ENCODE measurements at regions not wholly inside any gene's neighbourhood (a gene's known extent, or its start where the extent isn't known, plus 50 kb on each side); places are given as distances from the start of the nearest gene placed in this dataset.

GRCh38 chr10:33455029-33455428 is 120.6 kb upstream of the NRP1 start:
- Histone ChIP-seq H3K9me3 (ENCODE audit: control insufficient read depth in 1 of 2, low read length in 2 of 2) (no peaks in the 10 kb centered on the region), H3K36me3 (ENCODE audit: control insufficient read depth in 1 of 2, insufficient read depth in 2 of 2, low read length in 2 of 2) (no peaks in the 10 kb centered on the region), H3K4me3 (ENCODE audit: low read depth in 1 of 2, low read length in 2 of 2) (no peak overlapping the region), H3K27ac (ENCODE audit: low read depth, low read length) (no peak overlapping the region), H3K4me1 (ENCODE audit: control insufficient read depth in 1 of 2, insufficient read depth in 2 of 2, low read length in 2 of 2) (no peaks in the 10 kb centered on the region), H3K9ac (ENCODE audit: low read depth in 1 of 2, low read length in 2 of 2) (no peak overlapping the region), H3K27me3 (ENCODE audit: control insufficient read depth in 1 of 2, insufficient read depth in 2 of 2, low read length in 2 of 2) (no peaks in the 10 kb centered on the region)

- no peaks in the 10 kb centered on the region for H3K4me1 ChIP-seq (ENCODE audit: control insufficient read depth in 1 of 2, insufficient read depth in 2 of 2, low read length in 2 of 2)
- no peaks in the 10 kb centered on the region for H3K36me3 ChIP-seq (ENCODE audit: control insufficient read depth in 1 of 2, insufficient read depth in 2 of 2, low read length in 2 of 2)
- no peaks in the 10 kb centered on the region for H3K27me3 ChIP-seq (ENCODE audit: control insufficient read depth in 1 of 2, insufficient read depth in 2 of 2, low read length in 2 of 2)
- no peak overlapping the region for H3K27ac ChIP-seq (ENCODE audit: low read depth, low read length)
- no peaks in the 10 kb centered on the region for H3K9me3 ChIP-seq (ENCODE audit: control insufficient read depth in 1 of 2, low read length in 2 of 2)
- H3K9ac ChIP-seq (ENCODE audit: low read depth in 1 of 2, low read length in 2 of 2), result no peak overlapping the region
- H3K4me3 ChIP-seq (ENCODE audit: low read depth in 1 of 2, low read length in 2 of 2), result no peak overlapping the region
These were observed 120.1 kb upstream of the NRP1 start for GRCh38 chr10:33454554-33454953.

- no peak overlapping the region for H3K27ac ChIP-seq (ENCODE audit: low read depth, low read length)
- no peaks in the 10 kb centered on the region for H3K9me3 ChIP-seq (ENCODE audit: control insufficient read depth in 1 of 2, low read length in 2 of 2)
- H3K36me3 ChIP-seq (ENCODE audit: control insufficient read depth in 1 of 2, insufficient read depth in 2 of 2, low read length in 2 of 2), result no peaks in the 10 kb centered on the region
- no peak overlapping the region for H3K9ac ChIP-seq (ENCODE audit: low read depth in 1 of 2, low read length in 2 of 2)
- H3K27me3 ChIP-seq (ENCODE audit: control insufficient read depth in 1 of 2, insufficient read depth in 2 of 2, low read length in 2 of 2), result no peaks in the 10 kb centered on the region
- H3K4me1 ChIP-seq (ENCODE audit: control insufficient read depth in 1 of 2, insufficient read depth in 2 of 2, low read length in 2 of 2), result no peaks in the 10 kb centered on the region
- H3K4me3 ChIP-seq (ENCODE audit: low read depth in 1 of 2, low read length in 2 of 2), result no peak overlapping the region
These were observed 118.9 kb upstream of the NRP1 start for GRCh38 chr10:33453081-33454025.

- Histone ChIP-seq H3K27me3 (ENCODE audit: control insufficient read depth in 1 of 2, insufficient read depth in 2 of 2, low read length in 2 of 2) (no peaks in the 10 kb centered on the region), H3K4me3 (ENCODE audit: low read depth in 1 of 2, low read length in 2 of 2) (no peak overlapping the region), H3K36me3 (ENCODE audit: control insufficient read depth in 1 of 2, insufficient read depth in 2 of 2, low read length in 2 of 2) (no peaks in the 10 kb centered on the region), H3K9me3 (ENCODE audit: control insufficient read depth in 1 of 2, low read length in 2 of 2) (no peaks in the 10 kb centered on the region), H3K4me1 (ENCODE audit: control insufficient read depth in 1 of 2, insufficient read depth in 2 of 2, low read length in 2 of 2) (no peaks in the 10 kb centered on the region), H3K9ac (ENCODE audit: low read depth in 1 of 2, low read length in 2 of 2) (no peak overlapping the region), H3K27ac (ENCODE audit: low read depth, low read length) (no peak overlapping the region)
These were observed 114.1 kb upstream of the NRP1 start for GRCh38 chr10:33448421-33449140.

- H3K27ac ChIP-seq (ENCODE audit: low read depth, low read length), result no peak overlapping the region
- H3K4me1 ChIP-seq (ENCODE audit: control insufficient read depth in 1 of 2, insufficient read depth in 2 of 2, low read length in 2 of 2), result no peaks in the 10 kb centered on the region
- no peaks in the 10 kb centered on the region for H3K36me3 ChIP-seq (ENCODE audit: control insufficient read depth in 1 of 2, insufficient read depth in 2 of 2, low read length in 2 of 2)
These were observed 107.1 kb upstream of the NRP1 start for GRCh38 chr10:33441561-33441960.

GRCh38 chr10:33434933-33435332 is 100.5 kb upstream of the NRP1 start:
- Histone ChIP-seq H3K4me1 (ENCODE audit: control insufficient read depth in 1 of 2, insufficient read depth in 2 of 2, low read length in 2 of 2) (no peaks in the 10 kb centered on the region), H3K4me3 (ENCODE audit: low read depth in 1 of 2, low read length in 2 of 2) (no peak overlapping the region), H3K9ac (ENCODE audit: low read depth in 1 of 2, low read length in 2 of 2) (no peak overlapping the region), H3K9me3 (ENCODE audit: control insufficient read depth in 1 of 2, low read length in 2 of 2) (no peaks in the 10 kb centered on the region), H3K36me3 (ENCODE audit: control insufficient read depth in 1 of 2, insufficient read depth in 2 of 2, low read length in 2 of 2) (no peaks in the 10 kb centered on the region), H3K27me3 (ENCODE audit: control insufficient read depth in 1 of 2, insufficient read depth in 2 of 2, low read length in 2 of 2) (no peaks in the 10 kb centered on the region), H3K27ac (ENCODE audit: low read depth, low read length) (no peak overlapping the region)

More at GRCh38 chr10:33441561-33441960, 107.1 kb upstream of the NRP1 start:
- Histone ChIP-seq H3K27me3 (ENCODE audit: control insufficient read depth in 1 of 2, insufficient read depth in 2 of 2, low read length in 2 of 2) (no peaks in the 10 kb centered on the region), H3K4me3 (ENCODE audit: low read depth in 1 of 2, low read length in 2 of 2) (no peak overlapping the region), H3K9ac (ENCODE audit: low read depth in 1 of 2, low read length in 2 of 2) (no peak overlapping the region), H3K9me3 (ENCODE audit: control insufficient read depth in 1 of 2, low read length in 2 of 2) (no peaks in the 10 kb centered on the region)

GRCh38 chr10:33428682-33429081 is 94.2 kb upstream of the NRP1 start:
- Histone ChIP-seq H3K27me3 (ENCODE audit: control insufficient read depth in 1 of 2, insufficient read depth in 2 of 2, low read length in 2 of 2) (no peaks in the 10 kb centered on the region), H3K4me3 (ENCODE audit: low read depth in 1 of 2, low read length in 2 of 2) (no peak overlapping the region), H3K36me3 (ENCODE audit: control insufficient read depth in 1 of 2, insufficient read depth in 2 of 2, low read length in 2 of 2) (no peaks in the 10 kb centered on the region), H3K27ac (ENCODE audit: low read depth, low read length) (no peak overlapping the region), H3K9ac (ENCODE audit: low read depth in 1 of 2, low read length in 2 of 2) (no peak overlapping the region), H3K9me3 (ENCODE audit: control insufficient read depth in 1 of 2, low read length in 2 of 2) (no peaks in the 10 kb centered on the region), H3K4me1 (ENCODE audit: control insufficient read depth in 1 of 2, insufficient read depth in 2 of 2, low read length in 2 of 2) (no peaks in the 10 kb centered on the region)

- Histone ChIP-seq H3K36me3 (ENCODE audit: control insufficient read depth in 1 of 2, insufficient read depth in 2 of 2, low read length in 2 of 2) (no peaks in the 10 kb centered on the region), H3K27ac (ENCODE audit: low read depth, low read length) (no peak overlapping the region), H3K9me3 (ENCODE audit: control insufficient read depth in 1 of 2, low read length in 2 of 2) (no peaks in the 10 kb centered on the region), H3K4me3 (ENCODE audit: low read depth in 1 of 2, low read length in 2 of 2) (no peak overlapping the region), H3K9ac (ENCODE audit: low read depth in 1 of 2, low read length in 2 of 2) (no peak overlapping the region), H3K4me1 (ENCODE audit: control insufficient read depth in 1 of 2, insufficient read depth in 2 of 2, low read length in 2 of 2) (peaks cover 3 to 12% of the 10 kb centered on the region in 2 donors), H3K27me3 (ENCODE audit: control insufficient read depth in 1 of 2, insufficient read depth in 2 of 2, low read length in 2 of 2) (no peaks in the 10 kb centered on the region)
These were observed 88.7 kb upstream of the NRP1 start for GRCh38 chr10:33423154-33423529.

GRCh38 chr10:33422471-33423153 is 88.1 kb upstream of the NRP1 start:
- no peak overlapping the region for H3K9ac ChIP-seq (ENCODE audit: low read depth in 1 of 2, low read length in 2 of 2)

More at GRCh38 chr10:33422471-33423153, 88.1 kb upstream of the NRP1 start:
- H3K4me3 ChIP-seq (ENCODE audit: low read depth in 1 of 2, low read length in 2 of 2), result no peak overlapping the region
- no peaks in the 10 kb centered on the region for H3K36me3 ChIP-seq (ENCODE audit: control insufficient read depth in 1 of 2, insufficient read depth in 2 of 2, low read length in 2 of 2)
- no peak overlapping the region for H3K27ac ChIP-seq (ENCODE audit: low read depth, low read length)
- H3K9me3 ChIP-seq (ENCODE audit: control insufficient read depth in 1 of 2, low read length in 2 of 2), result no peaks in the 10 kb centered on the region
- no peaks in the 10 kb centered on the region for H3K27me3 ChIP-seq (ENCODE audit: control insufficient read depth in 1 of 2, insufficient read depth in 2 of 2, low read length in 2 of 2)
- peaks cover 3 to 12% of the 10 kb centered on the region in 2 donors for H3K4me1 ChIP-seq (ENCODE audit: control insufficient read depth in 1 of 2, insufficient read depth in 2 of 2, low read length in 2 of 2)

Data from duodenal mucosa (tissue), 2 donors.